IPS DF 19.7 (cell line): ENCODE measurements at regions not wholly inside any gene's neighbourhood (a gene's known extent, or its start where the extent isn't known, plus 50 kb on each side); places are given as distances from the start of the nearest gene placed in this dataset.
"Not testable (repeated sequence)": the region's sequence is repeated elsewhere in the genome, so short reads cannot be mapped to it uniquely, and the experiment has no call there.

Experiments
- DNase-seq: peaks from one replicate; pipeline ENCODE4 v3.0.0-alpha.2; 2013; ENCODE audit warnings: low read depth, low spot score

GRCh38 chr11:115611343-115611742, 107.1 kb upstream of the CADM1 start:
- no peak for DNase-seq

- no peak for DNase-seq
Measured at GRCh38 chr11:115610908-115611307, 106.7 kb upstream of the CADM1 start.

GRCh38 chr11:115610234-115610633, 106.0 kb upstream of the CADM1 start:
- DNase-seq: not testable (repeated sequence)

- no peak for DNase-seq
Measured at GRCh38 chr11:115608976-115609375, 104.8 kb upstream of the CADM1 start.

- no peak for DNase-seq
Measured at GRCh38 chr11:115607621-115608221, 103.5 kb upstream of the CADM1 start.

GRCh38 chr11:115606498-115607220, 102.4 kb upstream of the CADM1 start:
- DNase-seq: no peak

GRCh38 chr11:115605871-115606497, 101.8 kb upstream of the CADM1 start:
- no peak for DNase-seq

- DNase-seq: not testable (repeated sequence)
Measured at GRCh38 chr11:115605397-115605796, 101.2 kb upstream of the CADM1 start.

GRCh38 chr11:115599125-115599524, 94.9 kb upstream of the CADM1 start:
- DNase-seq: no peak

GRCh38 chr11:115598257-115598901, 94.2 kb upstream of the CADM1 start:
- DNase-seq: no peak

GRCh38 chr11:115591380-115591779, 87.2 kb upstream of the CADM1 start:
- DNase-seq: no peak

GRCh38 chr11:115590254-115590653, 86.0 kb upstream of the CADM1 start:
- no peak for DNase-seq

- no peak for DNase-seq
Measured at GRCh38 chr11:115587718-115588342, 83.6 kb upstream of the CADM1 start.

- no peak for DNase-seq
Measured at GRCh38 chr11:115585361-115586024, 81.3 kb upstream of the CADM1 start.

GRCh38 chr11:115581871-115582639, 77.8 kb upstream of the CADM1 start:
- peak; percentile 47 for DNase-seq

- no peak for DNase-seq
Measured at GRCh38 chr11:115580927-115581680, 76.9 kb upstream of the CADM1 start.

- no peak for DNase-seq
Measured at GRCh38 chr11:115580416-115580815, 76.2 kb upstream of the CADM1 start.

GRCh38 chr11:115579181-115579825, 75.1 kb upstream of the CADM1 start:
- DNase-seq: no peak

GRCh38 chr11:115578275-115578674, 74.1 kb upstream of the CADM1 start:
- no peak for DNase-seq
